Cardiac fibroblast (primary cell): ENCODE measurements at regions not wholly inside any gene's neighbourhood (a gene's known extent, or its start where the extent isn't known, plus 50 kb on each side); places are given as distances from the start of the nearest gene placed in this dataset.

Source experiments
- DNase-seq, 2 donors: peaks; one replicate each; pipeline versions ENCODE4 v3.0.0 to v3.0.0-alpha.2; 2010; ENCODE audit warnings: low read depth in 2 of 2
- H3K4me3 ChIP-seq, 2 donors: replicated peaks in 1 of 2; 1 replicate in 1 of 2; 2 replicates in 1 of 2; pipeline ENCODE4 v1.5.1; 2011; ENCODE audit warnings: low read depth in 2 of 2, low read length in 2 of 2, mild to moderate bottlenecking in 2 of 2, moderate library complexity in 1 of 2
- TF ChIP-seq, protein P1 (sequence below): IDR thresholded peaks from one replicate; pipeline ENCODE4 v1.5.1; 2011; ENCODE audit warnings: low read depth, mild to moderate bottlenecking, low read length, inconsistent platforms

DNA sequence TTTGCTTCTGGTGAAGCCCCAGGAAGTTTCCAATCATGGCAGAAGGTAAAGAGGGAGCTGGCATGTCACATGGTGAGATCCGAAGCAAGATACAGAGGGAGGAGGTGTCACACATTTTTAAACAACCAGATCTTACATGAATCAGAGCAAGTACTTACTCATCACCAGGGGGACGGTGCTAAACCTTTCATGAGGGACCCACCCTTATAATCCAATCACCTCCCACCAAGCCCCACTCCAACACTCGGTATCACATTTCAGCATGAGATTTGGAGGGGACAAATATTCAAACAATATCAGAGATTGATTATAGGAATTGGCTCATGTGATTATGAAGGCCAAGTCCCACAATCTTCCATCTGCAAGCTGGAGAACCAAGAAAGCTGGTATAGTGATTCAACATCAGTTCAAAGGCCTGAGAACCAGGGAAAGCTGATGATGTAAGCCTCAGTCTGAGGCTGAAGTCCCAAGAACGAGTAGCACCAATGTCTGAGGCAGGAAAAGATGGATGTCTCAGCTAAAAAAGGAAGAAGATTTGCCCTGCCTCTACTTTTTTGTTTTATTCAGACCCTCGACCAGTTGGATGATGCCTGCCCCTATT is 58.6 kb upstream of the WDFY2 start:
- no peak overlapping the region for H3K4me3 ChIP-seq
- TF ChIP-seq, protein P1, sequence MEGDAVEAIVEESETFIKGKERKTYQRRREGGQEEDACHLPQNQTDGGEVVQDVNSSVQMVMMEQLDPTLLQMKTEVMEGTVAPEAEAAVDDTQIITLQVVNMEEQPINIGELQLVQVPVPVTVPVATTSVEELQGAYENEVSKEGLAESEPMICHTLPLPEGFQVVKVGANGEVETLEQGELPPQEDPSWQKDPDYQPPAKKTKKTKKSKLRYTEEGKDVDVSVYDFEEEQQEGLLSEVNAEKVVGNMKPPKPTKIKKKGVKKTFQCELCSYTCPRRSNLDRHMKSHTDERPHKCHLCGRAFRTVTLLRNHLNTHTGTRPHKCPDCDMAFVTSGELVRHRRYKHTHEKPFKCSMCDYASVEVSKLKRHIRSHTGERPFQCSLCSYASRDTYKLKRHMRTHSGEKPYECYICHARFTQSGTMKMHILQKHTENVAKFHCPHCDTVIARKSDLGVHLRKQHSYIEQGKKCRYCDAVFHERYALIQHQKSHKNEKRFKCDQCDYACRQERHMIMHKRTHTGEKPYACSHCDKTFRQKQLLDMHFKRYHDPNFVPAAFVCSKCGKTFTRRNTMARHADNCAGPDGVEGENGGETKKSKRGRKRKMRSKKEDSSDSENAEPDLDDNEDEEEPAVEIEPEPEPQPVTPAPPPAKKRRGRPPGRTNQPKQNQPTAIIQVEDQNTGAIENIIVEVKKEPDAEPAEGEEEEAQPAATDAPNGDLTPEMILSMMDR = no peak
- DNase-seq = peak in 1 of 2 donors; percentile 71

DNA sequence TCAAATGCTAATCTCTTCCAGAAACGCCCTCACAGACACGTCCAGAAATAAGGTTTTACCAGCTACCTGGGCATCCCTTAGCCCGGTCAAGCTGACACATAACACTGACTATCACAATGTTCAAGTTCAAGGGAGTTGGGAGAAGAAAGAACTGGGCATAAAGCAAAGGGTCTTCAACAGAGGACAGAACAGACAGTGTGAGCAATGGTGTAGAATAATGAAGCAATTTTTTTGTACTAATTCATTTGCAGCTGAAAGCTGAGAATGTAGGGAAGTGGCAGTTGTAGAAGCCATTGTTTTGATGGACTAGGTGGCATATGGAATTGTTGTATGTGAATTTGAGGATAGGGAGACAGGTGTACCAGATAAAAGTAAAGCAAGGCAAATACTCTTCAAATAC is 58.1 kb upstream of the WDFY2 start:
- DNase-seq = no peak
- H3K4me3 ChIP-seq = no peak overlapping the region

GRCh38 chr13:51532736-51533197 is 51.5 kb upstream of the WDFY2 start:
- TF ChIP-seq, protein P1 = no peak
- no peak overlapping the region for H3K4me3 ChIP-seq
- no peak for DNase-seq

More for the DNA sequence above, 58.1 kb upstream of the WDFY2 start:
- TF ChIP-seq, protein P1 = no peak

GRCh38 chr13:51534041-51534817 is 50.0 kb upstream of the WDFY2 start:
- H3K4me3 ChIP-seq = no peak overlapping the region
- DNase-seq = peak in 1 of 2 donors; percentile 52
- TF ChIP-seq, protein P1 = no peak
